Mucosa of descending colon (tissue), 3 donors: ENCODE measurements at regions not wholly inside any gene's neighbourhood (a gene's known extent, or its start where the extent isn't known, plus 50 kb on each side); places are given as distances from the start of the nearest gene placed in this dataset.

Source experiments
- ATAC-seq: fragments of 200-7000 bp; cut with Tn5 transposase; one replicate; pipeline ENCODE4 v1.9.1; 2020; ENCODE audit warnings: mild to moderate bottlenecking, moderate library complexity
- DNase-seq, 3 donors: peaks; one replicate each; pipeline ENCODE4 v3.0.0-alpha.2; 2020
- H3K36me3 ChIP-seq: fragments of 200-600 bp; one replicate; pipeline ENCODE4 v1.8.0; 2021; ENCODE audit warnings: low read depth, mild to moderate bottlenecking
- H3K4me1 ChIP-seq: fragments of 200-600 bp; one replicate; pipeline ENCODE4 v1.8.0; 2021; ENCODE audit warnings: low read depth, mild to moderate bottlenecking
- H3K4me3 ChIP-seq: fragments of 200-600 bp; one replicate; pipeline ENCODE4 v1.8.0; 2021; ENCODE audit warnings: mild to moderate bottlenecking
- H3K9me3 ChIP-seq: fragments of 200-600 bp; one replicate; pipeline ENCODE4 v1.8.0; 2021; ENCODE audit warnings: mild to moderate bottlenecking
- intact Hi-C, 2 donors: fragments of 100-400 bp; cut with DNase I in 1 of 2; cut with micrococcal nuclease in 1 of 2; formaldehyde crosslinking; loops; one replicate each; pipeline versions ENCODE4 v1.11.0 to v1.11.1; 2022; cut with DNase I, micrococcal nuclease
- TF ChIP-seq, protein P1 (sequence below): fragments of 200-600 bp; IDR thresholded peaks from one replicate; pipeline ENCODE4 v1.8.0; 2022; ENCODE audit warnings: antibody characterized with exemption, mild to moderate bottlenecking
- donor health status: DM: no; HTN: no; CAD: no; lungs with moderate emphysema.
- donor health status: DM: no; HTN: no; CAD: no.
- donor health status: DM: no; HTN: yes; CAD: no.

GRCh38 chr4:32119907-32120306, 1399.7 kb downstream of the PCDH7 start:
- Histone ChIP-seq H3K36me3 (no peaks in the 10 kb centered on the region), H3K9me3 (no peaks in the 10 kb centered on the region), H3K4me3 (no peak overlapping the region), H3K4me1 (no peaks in the 10 kb centered on the region)
- TF ChIP-seq, protein P1, sequence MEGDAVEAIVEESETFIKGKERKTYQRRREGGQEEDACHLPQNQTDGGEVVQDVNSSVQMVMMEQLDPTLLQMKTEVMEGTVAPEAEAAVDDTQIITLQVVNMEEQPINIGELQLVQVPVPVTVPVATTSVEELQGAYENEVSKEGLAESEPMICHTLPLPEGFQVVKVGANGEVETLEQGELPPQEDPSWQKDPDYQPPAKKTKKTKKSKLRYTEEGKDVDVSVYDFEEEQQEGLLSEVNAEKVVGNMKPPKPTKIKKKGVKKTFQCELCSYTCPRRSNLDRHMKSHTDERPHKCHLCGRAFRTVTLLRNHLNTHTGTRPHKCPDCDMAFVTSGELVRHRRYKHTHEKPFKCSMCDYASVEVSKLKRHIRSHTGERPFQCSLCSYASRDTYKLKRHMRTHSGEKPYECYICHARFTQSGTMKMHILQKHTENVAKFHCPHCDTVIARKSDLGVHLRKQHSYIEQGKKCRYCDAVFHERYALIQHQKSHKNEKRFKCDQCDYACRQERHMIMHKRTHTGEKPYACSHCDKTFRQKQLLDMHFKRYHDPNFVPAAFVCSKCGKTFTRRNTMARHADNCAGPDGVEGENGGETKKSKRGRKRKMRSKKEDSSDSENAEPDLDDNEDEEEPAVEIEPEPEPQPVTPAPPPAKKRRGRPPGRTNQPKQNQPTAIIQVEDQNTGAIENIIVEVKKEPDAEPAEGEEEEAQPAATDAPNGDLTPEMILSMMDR: no peak
- intact Hi-C loops: no loop called here
- no peak for DNase-seq
- peak; percentile 98 for ATAC-seq

GRCh38 chr4:32128549-32128948, 1408.4 kb downstream of the PCDH7 start:
- TF ChIP-seq, protein P1: no peak
- H3K4me1 ChIP-seq: no peaks in the 10 kb centered on the region
- no peak for ATAC-seq
- no peaks in the 10 kb centered on the region for H3K9me3 ChIP-seq
- H3K4me3 ChIP-seq: no peak overlapping the region
- no peaks in the 10 kb centered on the region for H3K36me3 ChIP-seq
- intact Hi-C loops: no loop called here
- DNase-seq: no peak

DNA sequence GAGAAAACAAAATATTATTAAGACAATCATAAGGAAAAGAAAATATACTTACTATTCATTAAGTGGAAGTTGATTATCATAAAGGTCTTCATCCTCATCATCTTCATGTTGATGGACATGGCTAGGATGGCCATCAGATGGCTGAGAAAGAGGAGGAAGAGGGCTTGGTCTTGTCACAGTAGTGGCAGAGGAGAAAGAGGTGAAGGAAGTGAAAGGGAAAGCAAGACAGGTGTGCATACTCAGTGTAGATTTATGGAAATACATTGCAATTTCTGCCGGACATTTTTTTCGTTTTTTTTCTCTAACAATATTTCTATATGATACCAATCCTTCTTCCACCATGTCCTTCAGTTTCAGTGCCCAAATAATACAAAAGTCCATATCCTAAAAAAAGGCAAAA, 1409.8 kb downstream of the PCDH7 start:
- no peak overlapping the region for H3K4me3 ChIP-seq
- no peaks in the 10 kb centered on the region for H3K36me3 ChIP-seq
- TF ChIP-seq, protein P1: no peak
- DNase-seq (no peak), ATAC-seq (peak; percentile 65)
- H3K9me3 ChIP-seq: no peaks in the 10 kb centered on the region
- intact Hi-C loops: no loop called here
- H3K4me1 ChIP-seq: no peaks in the 10 kb centered on the region

GRCh38 chr4:32133141-32133540, 1413.0 kb downstream of the PCDH7 start:
- Histone ChIP-seq H3K4me3 (no peak overlapping the region), H3K4me1 (no peaks in the 10 kb centered on the region), H3K9me3 (no peaks in the 10 kb centered on the region), H3K36me3 (no peaks in the 10 kb centered on the region)
- TF ChIP-seq, protein P1: no peak
- DNase-seq: no peak
- no peak for ATAC-seq
- intact Hi-C loops: no loop called here

DNA sequence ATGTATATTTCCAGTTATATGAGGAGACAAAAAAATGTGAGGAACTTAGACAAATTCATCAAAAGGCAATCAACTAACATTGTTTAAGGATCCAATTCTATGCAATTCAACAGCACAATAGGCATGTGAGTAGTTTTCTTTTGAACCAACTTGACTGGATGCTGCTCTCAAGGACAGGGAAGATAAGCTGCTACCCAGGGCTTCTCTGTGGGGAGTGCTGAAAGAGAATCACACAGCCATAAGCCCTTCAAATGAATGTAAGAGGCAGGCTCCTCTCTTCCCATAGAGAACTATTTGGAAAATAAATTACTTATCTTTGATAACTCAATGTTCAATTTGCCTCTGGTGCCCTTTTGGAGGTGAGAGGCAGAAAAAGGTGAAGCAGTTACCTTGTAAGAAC, 1413.6 kb downstream of the PCDH7 start:
- DNase-seq: no peak
- no peaks in the 10 kb centered on the region for H3K9me3 ChIP-seq

More for the DNA sequence above, 1413.6 kb downstream of the PCDH7 start:
- Histone ChIP-seq H3K4me3 (no peak overlapping the region), H3K4me1 (no peaks in the 10 kb centered on the region), H3K36me3 (no peaks in the 10 kb centered on the region)
- intact Hi-C loops: no loop called here
- TF ChIP-seq, protein P1: no peak
- no peak for ATAC-seq
